IMR-90 (cell line): ENCODE measurements at regions not wholly inside any gene's neighbourhood (a gene's known extent, or its start where the extent isn't known, plus 50 kb on each side); places are given as distances from the start of the nearest gene placed in this dataset.

Experiments
- POLR2A ChIP-seq: IDR thresholded peaks from 2 replicates; pipeline ENCODE4 v1.6.1; 2012; ENCODE audit warnings: mild to moderate bottlenecking, low read depth, low read length
- RFX5 ChIP-seq: IDR thresholded peaks from 2 replicates; pipeline ENCODE4 v1.8.0; 2012; ENCODE audit warnings: low read depth, mild to moderate bottlenecking, low read length, moderate library complexity
- TF ChIP-seq, protein P1 (sequence below): conservative IDR thresholded peaks from 2 replicates; pipeline ENCODE4 v1.5.1; 2012; ENCODE audit warnings: mild to moderate bottlenecking, low read depth, low read length, improper control_type of control experiment

GRCh38 chr3:29201604-29202003, 79.3 kb upstream of the RBMS3 start:
- TF ChIP-seq, protein P1, sequence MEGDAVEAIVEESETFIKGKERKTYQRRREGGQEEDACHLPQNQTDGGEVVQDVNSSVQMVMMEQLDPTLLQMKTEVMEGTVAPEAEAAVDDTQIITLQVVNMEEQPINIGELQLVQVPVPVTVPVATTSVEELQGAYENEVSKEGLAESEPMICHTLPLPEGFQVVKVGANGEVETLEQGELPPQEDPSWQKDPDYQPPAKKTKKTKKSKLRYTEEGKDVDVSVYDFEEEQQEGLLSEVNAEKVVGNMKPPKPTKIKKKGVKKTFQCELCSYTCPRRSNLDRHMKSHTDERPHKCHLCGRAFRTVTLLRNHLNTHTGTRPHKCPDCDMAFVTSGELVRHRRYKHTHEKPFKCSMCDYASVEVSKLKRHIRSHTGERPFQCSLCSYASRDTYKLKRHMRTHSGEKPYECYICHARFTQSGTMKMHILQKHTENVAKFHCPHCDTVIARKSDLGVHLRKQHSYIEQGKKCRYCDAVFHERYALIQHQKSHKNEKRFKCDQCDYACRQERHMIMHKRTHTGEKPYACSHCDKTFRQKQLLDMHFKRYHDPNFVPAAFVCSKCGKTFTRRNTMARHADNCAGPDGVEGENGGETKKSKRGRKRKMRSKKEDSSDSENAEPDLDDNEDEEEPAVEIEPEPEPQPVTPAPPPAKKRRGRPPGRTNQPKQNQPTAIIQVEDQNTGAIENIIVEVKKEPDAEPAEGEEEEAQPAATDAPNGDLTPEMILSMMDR: no peak
- TF ChIP-seq RFX5 (no peak), POLR2A (no peak)
